Myocyte (in vitro differentiated cells): ENCODE measurements at regions not wholly inside any gene's neighbourhood (a gene's known extent, or its start where the extent isn't known, plus 50 kb on each side); places are given as distances from the start of the nearest gene placed in this dataset.
A peak's percentile ranks its signal among the peaks of the same experiment; 100 is the strongest.
"Not testable (repeated sequence)": the region's sequence is repeated elsewhere in the genome, so short reads cannot be mapped to it uniquely, and the experiment has no call there.

Source experiments
- DNase-seq: peaks from one replicate; pipeline ENCODE4 v3.0.0-alpha.2; 2012; ENCODE audit warnings: low read depth

DNA sequence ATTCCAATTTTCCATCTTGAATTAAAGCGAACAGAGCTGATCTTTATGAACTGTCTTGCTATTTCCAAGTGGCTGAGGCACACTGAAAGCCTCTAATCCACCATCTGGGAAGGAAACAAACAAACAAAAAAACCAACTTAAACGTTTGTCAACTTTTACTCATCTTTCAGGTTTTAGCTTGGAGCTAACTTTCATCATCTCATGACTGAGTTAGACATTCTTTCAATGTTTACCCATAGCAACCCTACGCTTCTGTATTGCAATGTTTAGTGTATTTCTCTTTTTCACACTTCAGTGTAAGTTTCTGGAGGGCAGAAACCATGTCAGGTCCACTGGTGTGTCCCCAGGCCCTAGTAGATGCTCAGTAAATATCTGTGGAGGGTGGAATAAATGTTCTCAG lies 343.8 kb downstream of the GBA3 start:
- DNase-seq = no peak

DNA sequence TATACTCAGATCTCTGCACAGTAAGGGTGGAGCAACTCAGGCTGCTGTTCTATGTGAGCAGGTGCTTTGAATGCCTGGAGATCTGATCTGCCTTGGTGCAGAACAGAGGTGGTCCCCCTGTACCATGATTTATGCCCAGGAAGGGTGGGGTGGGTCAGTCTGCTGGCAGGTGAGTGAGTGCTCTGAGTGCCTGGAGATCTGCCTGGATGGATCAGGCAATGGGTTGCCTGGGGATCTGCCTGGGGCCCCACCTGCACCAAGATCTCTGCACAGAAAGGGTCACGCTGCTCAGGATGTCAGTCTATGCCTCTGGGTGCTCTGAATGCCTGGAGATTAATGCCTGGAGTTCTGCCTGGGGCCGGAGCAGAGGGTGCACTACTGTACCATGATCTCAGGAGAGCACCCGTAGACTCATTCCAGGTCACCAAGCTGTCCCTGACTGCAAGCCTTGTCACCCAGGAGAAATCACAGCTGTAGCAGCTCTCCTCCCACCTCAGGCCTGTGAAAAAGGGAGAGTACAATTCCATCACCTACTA lies 342.9 kb downstream of the GBA3 start:
- no peak for DNase-seq

GRCh38 chr4:23034731-23035130 lies 342.0 kb downstream of the GBA3 start:
- peak; percentile 37 for DNase-seq

GRCh38 chr4:23033796-23034195 lies 341.1 kb downstream of the GBA3 start:
- peak; percentile 87 for DNase-seq

- peak; percentile 11 for DNase-seq
Measured at GRCh38 chr4:23028875-23029274, 336.1 kb downstream of the GBA3 start.

GRCh38 chr4:23023666-23024065 lies 330.9 kb downstream of the GBA3 start:
- DNase-seq = no peak

- DNase-seq = peak; percentile 75
Measured at GRCh38 chr4:23023121-23023520, 330.4 kb downstream of the GBA3 start.

DNA sequence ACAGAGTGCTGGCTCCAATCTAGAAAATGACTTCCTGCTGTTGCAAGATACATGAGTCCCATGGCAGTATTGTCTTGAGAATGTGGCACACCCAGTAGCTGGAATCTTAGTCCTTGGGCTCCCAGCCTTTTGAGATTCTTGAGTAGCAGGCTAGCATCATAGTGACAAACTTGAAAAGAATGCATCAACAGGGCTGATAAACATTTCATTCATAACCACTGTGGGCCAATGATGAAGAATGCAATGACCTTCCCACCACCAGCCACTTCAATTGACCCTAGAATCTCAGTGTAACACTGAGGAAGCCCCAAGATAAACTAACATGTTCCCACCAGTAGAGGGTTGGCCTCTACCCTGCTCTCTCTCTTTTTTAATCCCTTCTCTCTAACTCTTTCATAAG lies 329.3 kb downstream of the GBA3 start:
- peak; percentile 95 for DNase-seq

GRCh38 chr4:23021040-23021439 lies 328.3 kb downstream of the GBA3 start:
- DNase-seq = no peak

DNA sequence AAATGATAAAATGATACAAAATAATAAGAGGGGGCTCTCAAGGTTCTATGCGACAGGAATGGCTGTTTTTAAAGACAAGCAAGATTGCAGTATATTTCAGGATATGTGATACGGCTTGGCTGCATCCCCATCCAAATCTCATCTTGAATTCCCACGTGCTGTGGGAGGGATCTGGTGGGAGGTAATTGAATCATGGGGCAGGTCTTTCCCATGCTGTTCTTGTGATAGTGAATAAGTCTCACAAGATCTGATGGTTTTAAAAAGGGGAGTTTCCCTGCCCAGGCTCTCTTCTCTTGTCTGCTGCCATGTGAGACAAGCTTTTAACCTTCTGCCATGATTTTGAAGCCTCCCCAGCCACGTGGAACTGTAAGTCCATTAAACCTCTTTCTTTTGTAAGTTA lies 327.7 kb downstream of the GBA3 start:
- DNase-seq = not testable (repeated sequence)

DNA sequence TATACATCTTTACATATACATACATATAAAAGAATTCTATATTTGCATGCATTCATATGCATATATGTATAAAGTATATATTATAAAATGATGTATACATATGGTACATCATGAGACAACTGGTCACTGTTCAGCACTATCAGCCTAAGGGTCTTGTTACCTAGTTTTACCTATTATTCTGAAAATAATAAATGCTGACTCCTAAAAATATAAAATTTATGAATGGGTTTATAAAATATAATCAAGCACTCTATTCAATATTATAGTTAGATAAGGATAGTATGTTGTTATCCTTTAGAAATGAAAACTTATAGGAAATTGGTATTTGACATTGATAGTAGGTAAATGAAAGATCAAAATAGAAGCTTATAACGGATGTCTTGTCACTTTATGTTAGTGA lies 324.2 kb downstream of the GBA3 start:
- no peak for DNase-seq

DNA sequence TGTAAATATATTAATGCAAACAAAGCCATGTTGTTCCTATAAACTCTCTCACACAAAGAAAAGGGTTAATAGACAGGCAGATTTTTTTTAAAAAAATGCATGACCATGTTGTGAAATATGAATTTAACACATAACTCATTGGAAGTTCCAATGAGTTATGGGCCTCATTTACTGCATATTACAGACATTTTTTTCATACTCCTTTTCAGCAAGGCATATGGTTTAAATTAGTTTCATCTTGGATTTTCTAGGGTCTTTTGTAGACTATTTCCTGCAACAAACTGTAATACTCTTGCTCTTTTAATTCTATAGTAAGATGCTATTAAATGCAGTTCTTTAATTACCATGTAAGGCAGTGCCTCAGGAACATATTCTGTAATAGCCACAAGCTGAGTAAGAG lies 323.1 kb downstream of the GBA3 start:
- no peak for DNase-seq

DNA sequence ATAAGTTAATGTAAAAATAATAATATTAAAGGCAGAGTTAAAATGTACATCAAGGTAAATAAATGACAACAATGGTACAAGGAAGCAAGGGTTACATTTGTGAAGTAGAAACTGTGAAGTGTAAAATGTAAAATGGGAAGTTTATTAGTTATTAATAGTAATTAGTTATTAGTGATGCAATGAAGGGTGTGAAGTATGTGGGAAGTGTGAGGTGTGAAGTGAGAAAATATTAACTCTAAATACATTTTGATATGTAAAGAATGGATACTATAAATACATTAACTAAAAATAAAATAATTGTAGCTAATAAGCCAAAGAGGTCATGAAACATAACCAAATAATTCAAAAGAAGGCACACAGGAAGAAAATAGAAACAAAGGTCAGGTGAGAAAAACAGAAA lies 316.4 kb downstream of the GBA3 start:
- DNase-seq = no peak

- peak; percentile 40 for DNase-seq
Measured at GRCh38 chr4:23006756-23007155, 314.0 kb downstream of the GBA3 start.

- peak; percentile 45 for DNase-seq
Measured at GRCh38 chr4:23005691-23006090, 313.0 kb downstream of the GBA3 start.

DNA sequence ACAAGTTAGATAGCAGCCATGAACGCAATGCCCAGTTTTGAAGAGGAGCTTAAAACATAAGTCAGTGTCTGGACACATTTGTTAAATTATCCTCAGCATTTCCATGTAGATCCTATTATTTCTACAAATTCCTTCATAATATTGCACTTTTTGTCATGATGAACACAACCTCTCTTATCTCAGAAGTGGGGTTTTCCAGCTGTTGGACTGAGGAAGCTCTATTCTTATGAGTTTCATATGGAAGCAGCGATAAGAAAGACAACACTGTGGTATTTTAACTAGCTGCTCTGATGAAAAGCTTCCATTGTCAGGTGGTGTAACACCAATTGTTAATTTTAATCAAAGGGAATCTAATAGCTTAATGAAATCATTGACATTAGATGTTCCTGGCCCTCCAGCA lies 308.7 kb downstream of the GBA3 start:
- DNase-seq = no peak

DNA sequence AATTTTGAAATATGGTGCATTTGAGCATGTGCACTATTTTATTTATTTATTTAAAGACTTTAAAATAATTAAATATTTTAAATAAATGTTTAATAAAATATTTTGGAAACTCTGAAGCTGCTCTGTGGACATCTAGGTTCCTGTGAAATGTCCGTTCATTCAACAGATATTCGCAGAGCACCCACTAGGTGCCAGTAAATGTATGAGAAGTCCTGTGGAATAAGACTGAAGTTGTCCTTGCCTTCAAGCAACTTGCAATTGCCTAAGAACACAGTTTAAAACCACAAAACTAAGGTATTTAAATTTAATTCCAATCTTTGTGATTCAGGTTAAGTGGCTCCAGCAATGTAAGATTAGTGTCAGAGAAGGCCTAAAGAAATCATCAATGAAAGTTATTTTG lies 306.7 kb downstream of the GBA3 start:
- peak; percentile 46 for DNase-seq

GRCh38 chr4:22997358-22998224 lies 304.9 kb downstream of the GBA3 start:
- no peak for DNase-seq

DNA sequence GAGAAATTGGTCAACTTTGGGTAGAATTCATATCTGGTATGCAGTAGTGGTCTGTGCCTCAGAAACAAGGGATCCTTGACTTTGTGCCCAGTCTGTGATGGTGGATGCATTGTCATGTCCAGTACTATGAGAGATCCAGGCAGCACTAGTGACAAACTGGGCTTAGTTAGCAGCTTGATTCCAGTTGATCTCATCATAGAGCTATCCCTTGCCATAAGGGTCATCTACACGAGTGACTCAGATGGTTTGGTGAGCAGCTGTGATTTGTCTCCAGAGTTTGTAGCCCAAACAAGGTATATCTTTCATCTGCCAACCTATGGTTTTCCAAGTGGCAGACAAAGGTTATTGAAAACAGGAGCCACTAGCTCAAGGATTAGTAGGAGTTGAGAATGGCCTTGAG lies 298.8 kb downstream of the GBA3 start:
- peak; percentile 30 for DNase-seq

GRCh38 chr4:22988526-22988925 lies 295.8 kb downstream of the GBA3 start:
- DNase-seq = no peak

DNA sequence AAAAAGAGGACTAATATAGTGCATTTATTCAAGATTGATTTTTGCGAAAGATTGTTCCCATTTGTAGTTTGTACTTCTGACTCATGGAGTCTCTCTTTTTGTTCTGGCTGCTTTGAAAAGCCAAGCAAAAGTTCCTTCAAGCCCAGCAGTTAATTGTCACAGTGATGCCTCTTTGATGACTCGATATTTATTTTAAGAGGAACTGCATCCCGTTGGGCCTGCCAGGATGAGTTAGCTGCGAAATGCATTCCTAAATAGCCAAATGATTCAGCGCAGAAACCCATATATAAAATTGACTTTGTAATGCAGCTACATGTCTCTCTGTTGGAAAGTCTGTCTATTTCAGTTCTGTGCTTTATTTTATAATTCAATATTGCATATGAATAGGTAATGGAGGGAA lies 295.1 kb downstream of the GBA3 start:
- peak; percentile 79 for DNase-seq

DNA sequence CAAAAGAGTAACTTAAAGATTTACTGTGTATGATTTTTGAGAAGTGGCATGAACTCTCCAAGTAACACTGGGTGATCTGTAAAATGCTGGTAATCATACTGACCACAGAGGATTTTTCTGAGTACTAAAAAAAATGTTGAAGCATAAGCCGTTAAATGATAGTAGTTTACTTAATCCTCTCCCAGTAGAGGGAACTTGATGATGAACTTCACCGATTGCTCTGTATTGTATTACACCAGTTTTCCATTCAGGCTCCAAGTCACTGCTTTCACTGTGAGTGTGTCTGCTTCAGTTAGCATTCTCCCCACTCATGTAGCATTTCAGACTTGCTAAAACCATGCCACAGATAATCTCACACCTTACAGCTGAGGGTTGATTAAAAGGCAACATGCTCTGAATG lies 294.1 kb downstream of the GBA3 start:
- peak; percentile 29 for DNase-seq

DNA sequence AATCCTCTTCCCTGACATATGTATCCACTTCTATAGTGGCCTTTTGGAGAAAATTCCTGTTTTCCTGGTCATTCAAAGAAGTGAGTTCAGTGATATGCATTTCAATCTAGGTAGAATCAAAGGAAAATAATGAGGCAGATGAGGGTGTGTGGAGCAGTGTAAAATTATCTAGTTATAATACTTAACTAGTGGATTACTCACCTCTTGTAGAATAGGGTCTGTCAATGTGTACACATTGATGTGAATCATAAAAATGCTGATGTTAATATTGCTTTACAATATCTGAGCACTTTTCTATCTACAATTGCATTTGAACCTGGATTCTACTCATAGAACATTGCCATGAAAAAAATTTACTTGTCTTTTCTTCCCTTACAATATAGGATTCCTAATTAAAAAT lies 293.5 kb downstream of the GBA3 start:
- DNase-seq = no peak
